ENCODE measurements at regions not wholly inside any gene's neighbourhood (a gene's known extent, or its start where the extent isn't known, plus 50 kb on each side); places are given as distances from the start of the nearest gene placed in this dataset.

DNA sequence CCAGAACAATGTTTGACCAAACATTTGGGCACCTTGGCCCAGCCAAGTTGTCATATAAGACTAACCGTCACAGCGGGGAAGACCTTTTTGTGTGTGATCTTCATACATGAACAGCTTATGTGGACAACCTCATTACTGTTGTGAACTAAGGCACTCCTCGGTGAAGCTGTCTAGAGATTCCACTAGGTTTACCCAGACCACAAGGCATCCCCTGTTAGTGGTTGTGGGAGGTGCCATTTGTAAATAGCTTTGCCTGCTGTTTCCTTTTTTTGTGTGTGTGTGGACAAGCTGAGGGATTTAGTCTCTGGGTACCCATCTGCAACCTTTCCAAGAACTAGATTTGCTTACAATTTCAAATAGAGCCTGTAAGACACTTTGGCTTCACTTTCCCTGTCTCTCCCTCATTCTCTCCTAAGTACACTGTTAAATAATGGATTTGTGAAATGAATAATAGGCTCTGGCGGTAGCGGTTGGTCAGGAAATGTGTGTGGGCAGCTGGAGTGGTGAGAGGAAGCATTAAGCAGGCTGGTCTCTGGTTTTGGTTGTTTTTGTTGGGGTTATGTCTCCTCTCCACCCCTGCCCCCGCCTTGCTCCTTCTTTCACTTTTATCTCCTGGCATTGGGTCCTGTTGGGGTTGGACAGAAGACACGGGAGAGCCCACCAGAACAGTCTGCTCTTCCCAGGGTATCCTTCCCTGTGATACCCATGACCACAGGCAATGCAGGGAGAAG is 727.6 kb downstream of the VRK1 start:
- peak; percentile 8 for DNase-seq (ENCODE audit: low spot score)

DNA sequence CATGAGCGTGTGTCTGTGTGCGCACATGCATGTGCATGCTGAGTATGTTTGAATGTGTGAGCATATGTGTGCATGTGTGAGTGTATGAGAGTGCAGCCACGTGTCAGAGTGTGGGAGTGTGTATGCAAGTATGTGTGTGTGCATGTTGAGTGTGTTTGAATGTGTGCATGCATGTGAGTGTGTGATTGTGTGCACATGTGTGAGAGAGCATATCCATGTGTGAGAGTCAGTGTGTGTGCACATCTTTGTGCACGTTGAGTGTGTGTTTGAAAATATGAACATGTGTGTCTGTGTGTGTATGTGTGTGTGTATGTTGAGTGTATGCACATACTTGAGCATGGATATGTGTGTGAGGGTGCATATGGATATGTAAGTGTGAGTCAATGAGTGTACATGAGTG is 730.8 kb downstream of the VRK1 start:
- no peak for DNase-seq (ENCODE audit: low spot score)

DNA sequence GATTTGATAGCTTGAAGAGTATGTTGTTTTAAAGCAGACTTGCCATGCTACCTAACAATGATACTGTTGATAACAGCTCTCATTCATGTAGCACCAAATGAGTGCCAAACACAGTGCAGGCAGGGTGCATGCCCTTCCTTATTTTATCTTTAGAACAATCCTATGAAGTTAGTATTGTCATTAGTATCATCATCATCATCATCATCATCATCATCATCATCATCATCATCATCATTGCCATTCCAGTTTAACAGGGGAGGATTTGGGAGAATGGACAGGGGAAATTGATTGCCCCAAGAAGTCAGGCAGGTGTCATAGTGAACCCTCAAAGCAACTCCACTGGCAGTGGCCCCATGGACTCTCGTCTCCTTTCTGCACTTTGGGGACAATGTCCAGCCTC is 734.9 kb downstream of the VRK1 start:
- no peak for DNase-seq (ENCODE audit: low spot score)

GRCh38 chr14:97536421-97536820 is 739.2 kb downstream of the VRK1 start:
- DNase-seq (ENCODE audit: low spot score): no peak

GRCh38 chr14:97538749-97539410 is 741.7 kb downstream of the VRK1 start:
- no peak for DNase-seq (ENCODE audit: low spot score)

DNA sequence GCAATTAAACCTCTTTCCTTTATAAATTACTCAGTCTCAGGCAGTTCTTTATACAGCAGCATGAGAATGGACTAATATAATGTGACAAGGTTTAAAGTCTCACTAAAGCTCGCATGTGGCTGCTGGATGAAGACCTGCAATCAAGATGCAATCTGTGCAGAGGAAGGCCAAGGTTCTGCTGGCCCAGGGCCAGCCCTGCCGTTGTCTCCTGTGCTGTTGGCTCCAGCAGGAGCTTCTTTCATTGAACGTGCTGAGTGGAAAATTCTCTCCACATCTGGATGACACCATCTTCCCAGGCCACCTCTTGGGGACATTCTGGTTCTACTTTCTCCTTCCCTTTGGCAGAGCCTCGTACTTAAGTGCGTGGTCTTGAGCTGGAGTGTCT is 742.2 kb downstream of the VRK1 start:
- DNase-seq (ENCODE audit: low spot score): no peak

GRCh38 chr14:97539884-97540283 is 742.7 kb downstream of the VRK1 start:
- no peak for DNase-seq (ENCODE audit: low spot score)

GRCh38 chr14:97543221-97543620 is 746.0 kb downstream of the VRK1 start:
- no peak for DNase-seq (ENCODE audit: low spot score)

GRCh38 chr14:97543816-97544215 is 746.6 kb downstream of the VRK1 start:
- DNase-seq (ENCODE audit: low spot score): no peak

DNA sequence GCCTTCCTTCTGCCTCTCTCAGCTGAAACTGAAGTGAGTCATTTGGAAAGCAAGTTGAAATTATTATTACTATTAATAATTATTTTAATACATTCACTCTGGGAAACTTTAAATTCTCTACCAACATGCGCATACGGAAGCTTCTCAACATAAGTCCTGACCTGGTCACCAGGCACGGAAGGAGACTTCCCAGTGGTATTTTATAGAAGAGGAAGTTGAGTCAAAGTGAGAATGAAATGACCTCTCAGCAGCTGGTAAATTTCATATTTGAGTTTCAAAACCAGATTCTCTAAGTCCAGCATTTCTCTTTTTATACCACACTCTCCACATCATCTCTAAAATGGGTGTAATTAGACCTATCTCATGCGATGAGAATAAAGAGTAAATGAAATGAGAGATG is 747.4 kb downstream of the VRK1 start:
- peak; percentile 23 for DNase-seq (ENCODE audit: low spot score)

- DNase-seq (ENCODE audit: low spot score): no peak
Measured at GRCh38 chr14:97546491-97547230, 749.5 kb downstream of the VRK1 start.

- no peak for DNase-seq (ENCODE audit: low spot score)
Measured at GRCh38 chr14:97550463-97550862, 753.3 kb downstream of the VRK1 start.

- no peak for DNase-seq (ENCODE audit: low spot score)
Measured at GRCh38 chr14:97554597-97554996, 757.4 kb downstream of the VRK1 start.

GRCh38 chr14:97564334-97564733 is 767.2 kb downstream of the VRK1 start:
- no peak for DNase-seq (ENCODE audit: low spot score)

- DNase-seq (ENCODE audit: low spot score): peak; percentile 32
Measured at GRCh38 chr14:97571201-97571600, 774.0 kb downstream of the VRK1 start.

- peak; percentile 5 for DNase-seq (ENCODE audit: low spot score)
Measured at GRCh38 chr14:97571866-97572555, 774.8 kb downstream of the VRK1 start.

DNA sequence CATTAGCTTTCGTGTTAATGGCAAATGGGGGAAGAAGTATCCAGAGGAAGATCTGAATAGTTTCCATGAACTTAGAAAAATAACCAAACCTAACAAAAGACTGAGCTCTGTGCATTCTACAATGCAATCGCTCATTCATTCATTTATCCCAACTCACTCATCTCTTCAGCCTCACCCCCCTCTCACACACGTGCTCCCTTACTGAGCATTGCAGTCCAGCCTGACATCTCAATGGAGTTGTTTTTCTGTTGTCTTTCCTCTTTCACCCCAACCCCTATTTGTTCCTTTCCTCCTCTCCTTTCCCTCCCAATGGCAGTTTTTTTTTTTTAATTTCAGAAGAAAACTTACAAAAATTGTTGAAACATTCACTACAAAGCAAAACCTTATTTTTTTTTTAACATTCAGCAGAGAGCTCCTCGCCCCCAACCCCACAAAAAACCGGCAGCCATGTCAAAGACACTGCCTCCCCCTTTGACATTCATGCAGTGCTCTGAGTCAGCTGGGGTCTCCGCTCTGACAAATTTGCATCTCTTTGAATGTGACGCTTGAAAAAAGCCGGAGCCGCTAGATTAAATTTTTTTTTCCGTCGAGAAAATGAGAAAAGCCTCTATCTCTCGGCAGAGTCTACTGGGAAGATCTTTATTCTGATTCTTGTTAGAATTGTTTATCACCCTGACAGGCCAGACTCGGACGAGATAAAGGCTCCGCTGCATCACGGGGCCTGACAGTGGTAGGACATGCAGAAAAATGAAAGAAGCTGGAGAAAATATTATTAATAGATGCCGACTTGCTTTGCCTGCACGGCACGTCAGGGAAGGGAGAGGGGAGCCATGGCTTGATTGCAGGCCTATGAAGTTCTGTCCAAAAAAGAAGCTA is 775.6 kb downstream of the VRK1 start:
- no peak for DNase-seq (ENCODE audit: low spot score)

DNA sequence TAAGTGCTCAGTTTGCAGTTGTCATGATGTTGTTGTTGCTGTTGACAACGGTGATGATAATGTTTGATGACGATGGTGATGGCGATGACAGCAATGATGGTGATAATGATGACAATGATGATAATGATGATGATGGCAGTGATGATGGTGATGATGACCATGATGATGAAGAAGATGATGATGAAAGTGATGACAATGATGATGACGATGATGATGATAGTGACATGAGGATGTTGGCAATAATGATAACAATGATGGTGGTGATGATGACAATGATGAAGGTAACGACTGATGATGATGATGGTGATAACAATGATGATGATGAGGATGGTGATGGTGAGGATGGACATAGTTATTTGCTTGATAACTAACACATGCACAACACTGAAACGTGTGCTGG is 778.5 kb downstream of the VRK1 start:
- DNase-seq (ENCODE audit: low spot score): no peak

- DNase-seq (ENCODE audit: low spot score): no peak
Measured at GRCh38 chr14:97578982-97579548, 781.9 kb downstream of the VRK1 start.

DNA sequence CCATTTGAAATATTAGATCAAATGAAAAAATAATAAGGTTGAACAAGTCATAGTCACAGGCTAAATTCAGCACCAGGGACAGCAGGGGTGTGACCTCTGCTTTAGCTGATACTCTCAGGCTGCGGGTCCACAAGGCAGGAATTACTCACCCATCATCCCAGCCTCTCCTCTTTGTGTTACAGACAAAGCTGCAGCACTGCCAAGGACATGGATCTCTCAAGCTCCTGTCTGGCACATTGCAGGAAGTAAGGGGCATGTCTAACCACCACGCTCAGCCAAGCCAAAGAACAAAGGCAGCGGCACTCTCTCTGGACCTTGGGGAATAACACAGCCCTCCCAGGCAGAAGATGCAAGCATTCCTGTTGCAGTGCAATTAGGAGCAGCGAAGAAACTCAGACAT is 783.8 kb downstream of the VRK1 start:
- DNase-seq (ENCODE audit: low spot score): no peak

DNA sequence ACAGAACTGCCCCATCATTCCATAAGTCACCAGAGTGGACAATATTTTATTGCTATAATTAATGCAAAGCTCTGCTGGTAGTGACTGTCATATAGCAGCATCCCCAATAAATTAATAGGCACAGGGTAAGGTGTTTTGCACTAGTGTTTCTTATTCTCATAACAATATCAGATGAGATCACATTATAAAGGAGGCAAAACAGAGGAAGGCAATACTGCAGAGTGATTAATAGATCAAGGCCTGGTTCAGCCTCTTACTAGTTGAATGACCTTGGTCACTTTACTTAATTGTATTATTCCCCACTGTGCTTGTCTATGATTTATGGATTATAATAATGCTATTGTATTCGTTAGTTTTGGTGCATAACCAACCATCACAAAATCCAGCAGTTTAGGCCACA is 784.8 kb downstream of the VRK1 start:
- DNase-seq (ENCODE audit: low spot score): no peak
